ENCODE measurements at regions not wholly inside any gene's neighbourhood (a gene's known extent, or its start where the extent isn't known, plus 50 kb on each side); places are given as distances from the start of the nearest gene placed in this dataset.

- TF ChIP-seq ZNF142 (CRISPR knock-in tag; IDR thresholded peaks at IDR 0.05) (no peak), SOX5 (CRISPR knock-in tag; IDR thresholded peaks at IDR 0.05; ENCODE audit: borderline replicate concordance) (no peak)
These were observed 1040.0 kb downstream of the TBC1D22A start (continued) for GRCh38 chr22:47802421-47802820.

- ChIA-PET CTCF (ENCODE audit: low intra/inter-chr PET ratio, low total read pairs) (no interaction called here), POLR2A (no interaction called here)
- WGBS (ENCODE audit: low lambda C conversion rate) = 37% methylated on average over 10 of the region's 11 CpGs
- FAIRE-seq (no peak), DNase-seq (ENCODE audit: low spot score) (no peak), ATAC-seq (no peak)
- no TSS peak for BruUV-seq (replicated peaks)
- H3K4me2 ChIP-seq (ENCODE audit: low read depth, low read length) = no peak overlapping the region
- no peaks in the 10 kb centered on the region for H4K20me1 ChIP-seq (ENCODE audit: insufficient read depth, low read length)
- H3K27ac ChIP-seq (ENCODE audit: extremely low read length, insufficient read depth, low read length) = no peak overlapping the region
- H3K9ac ChIP-seq (ENCODE audit: insufficient read depth, low read depth, low read length) = no peak overlapping the region
- in situ Hi-C loops (cut with HindIII; ENCODE audit: extremely low pct_ligation_motif_present, low pct_unique_long_range_greater_than_20kb) (no loop called here), intact Hi-C loops (cut with micrococcal nuclease; ENCODE audit: unreplicated experiment) (no loop called here)
- H3K79me2 ChIP-seq (ENCODE audit: insufficient read depth, low read length) = no peaks in the 10 kb centered on the region
- H3K27me3 ChIP-seq (ENCODE audit: control insufficient read depth in 1 of 2, insufficient read depth in 2 of 2, low read length in 2 of 2) = peaks cover 0 to 18% of the 10 kb centered on the region in 2 experiments; a peak in 2 of 5 replicates
- no peaks in the 10 kb centered on the region for H3K9me3 ChIP-seq (ENCODE audit: low read length)
- H3K4me1 ChIP-seq (ENCODE audit: insufficient read depth, low read length) = no peaks in the 10 kb centered on the region
- H3K4me3 ChIP-seq (replicated peaks in 1 of 3; ENCODE audit: insufficient read depth in 1 of 3, low read depth in 2 of 3, low read length in 3 of 3) = no peak overlapping the region
- no peaks in the 10 kb centered on the region for H3K36me3 ChIP-seq (replicated peaks in 1 of 2; ENCODE audit: control insufficient read depth in 1 of 2, insufficient read depth in 2 of 2, low read length in 2 of 2)
- no peak overlapping the region for H2AFZ ChIP-seq (ENCODE audit: low read length)
- TF ChIP-seq ZSCAN30 (CRISPR knock-in tag; IDR thresholded peaks at IDR 0.05) = no peak
- no peak for TF ChIP-seq DRAP1 (CRISPR knock-in tag; IDR thresholded peaks at IDR 0.05)
- TF ChIP-seq ZNF800 (CRISPR knock-in tag; IDR thresholded peaks at IDR 0.05) = no peak
- no peak for TF ChIP-seq GMEB2 (CRISPR knock-in tag; IDR thresholded peaks at IDR 0.05; ENCODE audit: low read depth)
- TF ChIP-seq ZNF572 (CRISPR knock-in tag; IDR thresholded peaks at IDR 0.05) = no peak
- TF ChIP-seq NFE2 (CRISPR knock-in tag; IDR thresholded peaks at IDR 0.05) = no peak
- no peak for TF ChIP-seq FOXK2 (IDR thresholded peaks at IDR 0.05)
- no peak for TF ChIP-seq HMG20B (CRISPR knock-in tag; conservative IDR thresholded peaks at IDR 0.05)
- no peak for TF ChIP-seq ZNF24 (IDR thresholded peaks at IDR 0.05)
- TF ChIP-seq ZNF510 (CRISPR knock-in tag; IDR thresholded peaks at IDR 0.05; ENCODE audit: low read depth) = no peak
- TF ChIP-seq ELK4 (CRISPR knock-in tag; IDR thresholded peaks at IDR 0.05; ENCODE audit: borderline replicate concordance) = no peak
These were observed 1039.2 kb downstream of the TBC1D22A start for GRCh38 chr22:47801541-47802245.

Data from HepG2 (cell line).